ENCODE measurements at regions not wholly inside any gene's neighbourhood (a gene's known extent, or its start where the extent isn't known, plus 50 kb on each side); places are given as distances from the start of the nearest gene placed in this dataset.
"Not testable (repeated sequence)": the region's sequence is repeated elsewhere in the genome, so short reads cannot be mapped to it uniquely, and the experiment has no call there.

GRCh38 chr1:197985351-197985750 is 68.2 kb downstream of the LHX9 start:
- Histone ChIP-seq H3K9me3 (no peaks in the 10 kb centered on the region), H3K4me1 (no peaks in the 10 kb centered on the region), H3K4me3 (no peak overlapping the region), H3K27me3 (no peaks in the 10 kb centered on the region), H3K36me3 (no peaks in the 10 kb centered on the region), H3K27ac (no peak overlapping the region)
- no peak for DNase-seq (ENCODE audit: low spot score)
- no peak for TF ChIP-seq CTCF (IDR thresholded peaks at IDR 0.05)

- H3K27me3 ChIP-seq: no peaks in the 10 kb centered on the region
- no peak overlapping the region for H3K27ac ChIP-seq
- H3K4me3 ChIP-seq: no peak overlapping the region
- no peaks in the 10 kb centered on the region for H3K4me1 ChIP-seq
- DNase-seq (ENCODE audit: low spot score): no peak
- no peaks in the 10 kb centered on the region for H3K36me3 ChIP-seq
- no peak for TF ChIP-seq CTCF (IDR thresholded peaks at IDR 0.05)
- no peaks in the 10 kb centered on the region for H3K9me3 ChIP-seq
These were observed 69.6 kb downstream of the LHX9 start for GRCh38 chr1:197986817-197987216.

- no peak for TF ChIP-seq CTCF (IDR thresholded peaks at IDR 0.05)
- Histone ChIP-seq H3K4me1 (no peaks in the 10 kb centered on the region), H3K27me3 (no peaks in the 10 kb centered on the region), H3K27ac (no peak overlapping the region), H3K36me3 (no peaks in the 10 kb centered on the region), H3K4me3 (no peak overlapping the region), H3K9me3 (no peaks in the 10 kb centered on the region)
- no peak for DNase-seq (ENCODE audit: low spot score)
These were observed 70.1 kb downstream of the LHX9 start for GRCh38 chr1:197987294-197987693.

GRCh38 chr1:197988581-197988980 is 71.4 kb downstream of the LHX9 start:
- DNase-seq (ENCODE audit: low spot score); H3K9me3 ChIP-seq; H3K27ac ChIP-seq; H3K4me1 ChIP-seq; H3K27me3 ChIP-seq; H3K36me3 ChIP-seq; H3K4me3 ChIP-seq: not testable (repeated sequence)

- H3K4me3 ChIP-seq: no peak overlapping the region
- H3K9me3 ChIP-seq: no peaks in the 10 kb centered on the region
- no peaks in the 10 kb centered on the region for H3K36me3 ChIP-seq
- TF ChIP-seq CTCF (IDR thresholded peaks at IDR 0.05): no peak
- no peaks in the 10 kb centered on the region for H3K27me3 ChIP-seq
- H3K4me1 ChIP-seq: no peaks in the 10 kb centered on the region
- no peak overlapping the region for H3K27ac ChIP-seq
- DNase-seq (ENCODE audit: low spot score): no peak
These were observed 71.9 kb downstream of the LHX9 start for GRCh38 chr1:197989058-197989457.

- H3K4me1 ChIP-seq: no peaks in the 10 kb centered on the region
These were observed 74.4 kb downstream of the LHX9 start for GRCh38 chr1:197991594-197991993.

More at GRCh38 chr1:197991594-197991993, 74.4 kb downstream of the LHX9 start:
- TF ChIP-seq CTCF (IDR thresholded peaks at IDR 0.05): no peak
- Histone ChIP-seq H3K27ac (no peak overlapping the region), H3K9me3 (no peaks in the 10 kb centered on the region), H3K27me3 (no peaks in the 10 kb centered on the region), H3K4me3 (no peak overlapping the region), H3K36me3 (no peaks in the 10 kb centered on the region)
- DNase-seq (ENCODE audit: low spot score): no peak
